GM19324 (cell line): ENCODE measurements at regions not wholly inside any gene's neighbourhood (a gene's known extent, or its start where the extent isn't known, plus 50 kb on each side); places are given as distances from the start of the nearest gene placed in this dataset.

Experiments used
- ATAC-seq: cut with Tn5 transposase; IDR thresholded peaks from one replicate; pipeline ENCODE4 v1.9.1; 2021; ENCODE audit warnings: mild to moderate bottlenecking, moderate library complexity; ENCODE audit not compliant: unreplicated experiment, low FRiP score

DNA sequence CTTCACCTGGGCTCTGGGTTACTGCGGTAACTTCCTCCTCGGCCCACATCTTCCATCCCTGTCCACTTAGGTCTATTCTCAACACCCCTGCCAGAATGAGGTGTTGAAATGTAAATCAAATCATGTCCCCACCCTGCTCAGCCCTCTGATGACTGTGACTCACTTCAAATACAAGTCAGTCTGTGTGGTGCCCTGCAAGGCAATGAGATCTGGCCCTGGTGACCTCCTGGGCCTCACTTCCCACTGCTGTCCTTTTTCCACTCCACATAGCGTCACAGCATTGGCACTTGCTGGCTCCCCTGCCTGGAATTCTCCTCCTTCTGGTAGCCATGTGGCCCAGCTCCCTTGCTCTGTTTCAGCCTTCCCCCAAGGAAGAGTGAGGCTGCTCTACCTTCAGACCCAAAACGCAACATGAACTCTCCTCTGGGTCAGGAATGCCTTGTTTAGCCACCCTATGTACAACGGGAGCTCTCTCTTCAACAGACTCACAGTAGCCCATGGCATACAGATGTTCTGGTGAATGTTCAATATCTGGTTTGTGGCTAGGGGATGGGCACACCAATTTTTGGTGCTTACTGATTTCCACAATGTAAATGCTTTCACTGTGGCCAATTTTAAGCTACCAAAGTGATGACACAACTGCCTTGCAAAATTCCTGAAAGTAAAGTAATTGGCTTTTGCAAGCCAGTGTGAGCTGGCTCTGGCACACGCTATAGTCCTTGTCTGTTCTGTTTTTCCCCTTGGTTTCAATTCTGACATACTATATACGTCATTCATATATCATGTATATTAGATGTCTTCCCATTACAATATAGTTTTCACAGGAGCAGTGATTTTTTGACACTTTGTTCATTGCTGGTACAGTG lies 550.3 kb upstream of the HS6ST1 start:
- no peak for ATAC-seq

DNA sequence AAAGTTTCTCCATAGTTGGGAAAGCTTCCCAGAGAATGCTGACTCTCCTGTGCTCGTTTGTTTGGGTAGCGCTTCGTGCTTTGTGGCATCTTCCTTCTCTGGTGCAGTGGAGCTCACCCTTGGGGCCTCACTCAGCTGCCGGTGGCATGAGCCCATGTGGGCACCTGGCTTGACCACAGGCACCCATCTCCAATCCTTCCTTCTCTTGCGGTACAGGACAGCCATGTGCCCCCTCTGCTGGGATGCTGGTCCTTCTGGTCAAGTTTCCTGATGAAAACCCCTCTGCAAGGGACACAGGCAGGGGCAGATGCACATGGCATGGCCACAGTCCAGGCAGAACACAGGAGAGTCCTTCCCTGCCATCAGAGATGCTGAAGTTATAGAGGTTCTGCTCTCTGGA lies 555.9 kb upstream of the HS6ST1 start:
- no peak for ATAC-seq

DNA sequence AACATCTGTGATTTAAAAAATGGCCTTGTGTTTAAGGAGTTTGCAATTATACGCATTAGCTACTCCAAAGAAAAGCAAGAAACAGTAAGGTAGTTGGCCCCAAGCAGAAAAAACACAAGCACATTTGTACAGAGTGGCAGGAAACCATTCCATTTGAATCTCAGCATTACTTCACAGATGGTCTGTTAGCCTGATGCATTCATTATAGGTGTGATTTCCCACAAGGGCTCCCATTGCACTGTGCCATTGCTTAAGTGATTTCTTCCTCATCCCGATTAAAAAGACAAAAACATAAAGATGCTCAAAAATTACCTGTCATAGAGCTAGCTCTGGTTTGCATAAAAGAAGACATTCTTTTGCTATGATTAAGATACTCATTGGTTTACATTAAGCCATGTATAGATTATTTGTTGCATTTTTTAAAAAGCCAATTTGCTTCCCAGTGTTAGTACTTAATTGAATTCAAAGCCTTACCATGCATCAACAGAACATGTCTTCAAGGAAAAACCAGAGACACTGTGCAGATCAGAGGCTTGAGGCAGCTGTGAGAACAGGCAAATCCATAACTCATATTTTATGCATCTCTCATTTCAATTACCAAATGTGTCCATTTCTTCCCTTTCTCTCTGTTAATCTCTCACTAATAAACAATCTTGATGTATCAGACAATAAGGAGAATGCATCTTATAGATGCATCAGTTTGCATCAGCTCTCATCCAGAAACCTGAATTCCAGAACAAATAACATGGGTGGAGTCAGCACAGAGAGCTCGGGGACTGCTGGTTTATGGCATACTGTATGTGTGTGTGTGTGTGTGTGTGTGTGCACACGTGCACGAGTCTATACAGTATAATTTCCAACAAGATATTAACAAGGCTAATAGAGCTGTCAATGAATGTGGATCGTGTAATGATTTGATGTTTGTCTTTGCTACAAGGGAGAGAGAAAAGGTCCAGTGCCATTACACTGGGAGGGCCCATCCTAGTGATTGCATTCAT lies 558.6 kb upstream of the HS6ST1 start:
- no peak for ATAC-seq

DNA sequence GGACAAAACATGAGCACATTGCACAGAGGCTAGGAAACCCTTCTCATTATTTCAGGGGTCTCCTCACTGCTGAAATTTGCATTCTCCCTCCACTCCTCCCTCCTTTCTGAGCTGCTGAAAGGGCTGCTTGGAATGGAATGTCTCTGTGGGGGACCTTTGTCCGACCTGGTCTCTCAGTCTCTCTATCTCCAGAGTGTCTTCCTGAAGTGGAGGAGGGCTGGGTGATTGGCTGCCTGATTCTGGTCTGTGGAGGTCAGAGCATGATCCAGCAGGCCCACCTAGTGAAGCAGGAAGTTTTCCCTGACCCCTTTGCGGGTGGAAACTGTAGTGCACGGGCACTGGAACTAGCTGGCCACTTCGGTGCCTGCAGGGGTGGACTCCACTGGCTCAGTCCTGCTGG lies 560.5 kb upstream of the HS6ST1 start:
- ATAC-seq = no peak

DNA sequence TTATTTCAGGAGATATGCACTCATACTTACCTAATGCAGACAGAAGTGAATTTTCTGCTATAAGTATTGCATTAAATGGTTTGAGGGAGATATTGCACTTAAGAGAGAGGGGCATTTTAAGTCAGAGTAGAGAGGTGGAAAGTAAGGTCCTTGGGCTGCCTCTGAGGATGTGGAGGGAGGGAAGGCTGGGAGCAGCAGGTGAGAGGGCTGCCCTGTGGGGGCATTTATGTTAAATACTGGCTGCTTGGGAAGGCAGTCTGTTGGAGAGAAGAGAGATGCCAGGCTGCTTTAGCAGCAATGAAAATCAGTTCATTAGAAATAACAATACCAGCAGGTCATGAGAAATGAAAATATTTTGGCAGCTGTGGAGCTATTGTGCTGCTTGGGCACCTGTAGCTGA lies 576.2 kb upstream of the HS6ST1 start:
- ATAC-seq = no peak

DNA sequence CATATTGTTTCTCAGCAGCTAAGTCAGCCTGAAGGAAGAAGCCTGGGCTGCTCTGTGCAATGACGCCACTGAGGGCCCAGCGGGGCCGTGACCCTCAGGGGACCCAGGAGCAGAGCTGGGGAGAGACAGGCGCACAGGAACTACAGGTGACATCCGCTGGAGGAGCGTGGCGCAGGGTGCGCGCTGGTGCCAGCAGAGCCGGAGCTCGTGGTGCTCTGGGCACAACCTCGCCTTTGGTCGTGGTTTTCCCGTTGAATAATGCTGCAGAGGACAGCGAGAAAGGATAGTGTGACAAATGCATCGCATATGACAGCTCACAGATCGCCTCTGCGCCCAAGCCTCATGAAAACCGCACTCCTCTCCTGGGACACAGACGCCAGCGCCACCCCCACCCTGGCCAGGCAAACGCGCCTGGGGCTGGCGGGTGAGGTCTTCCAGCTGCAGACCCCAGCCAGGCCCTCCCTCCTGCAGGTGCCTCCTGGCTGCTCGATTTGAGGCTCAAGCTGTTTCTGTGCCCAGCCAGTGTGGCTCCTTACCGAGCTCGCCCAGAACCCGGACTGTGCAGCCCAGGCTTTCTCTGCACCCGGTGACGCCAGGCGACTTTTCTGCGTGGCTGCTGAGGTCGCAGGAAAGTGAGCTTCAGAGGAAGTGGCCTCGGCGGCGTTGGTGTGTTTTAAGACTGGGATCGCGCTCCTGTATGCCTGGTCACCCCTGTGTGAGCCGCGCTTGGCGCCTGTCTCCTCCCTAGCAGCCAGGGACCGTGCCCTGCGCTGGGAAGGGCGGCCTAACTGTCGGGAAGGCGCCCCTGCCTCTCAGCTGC lies 583.1 kb upstream of the HS6ST1 start:
- ATAC-seq = no peak

DNA sequence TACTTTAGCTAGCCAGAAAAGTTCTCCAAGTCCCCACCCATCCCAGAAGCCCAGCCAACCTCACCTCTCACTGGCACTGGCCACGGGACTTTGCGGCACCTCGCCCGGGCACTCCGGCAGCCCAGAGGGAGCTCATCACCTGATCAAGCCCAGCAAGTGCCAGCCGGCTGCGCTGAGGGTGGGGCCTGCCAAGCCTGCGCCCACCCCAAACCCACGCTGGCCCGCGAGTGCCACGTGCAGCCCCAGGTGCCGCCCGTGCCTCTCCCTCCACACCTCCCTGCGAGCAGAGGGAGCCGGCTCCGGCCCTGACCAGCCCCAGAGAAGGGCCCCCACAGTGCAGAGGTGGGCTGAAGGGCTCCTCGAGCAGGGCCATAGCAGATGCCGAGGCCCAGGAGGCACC lies 585.0 kb upstream of the HS6ST1 start:
- ATAC-seq = no peak

DNA sequence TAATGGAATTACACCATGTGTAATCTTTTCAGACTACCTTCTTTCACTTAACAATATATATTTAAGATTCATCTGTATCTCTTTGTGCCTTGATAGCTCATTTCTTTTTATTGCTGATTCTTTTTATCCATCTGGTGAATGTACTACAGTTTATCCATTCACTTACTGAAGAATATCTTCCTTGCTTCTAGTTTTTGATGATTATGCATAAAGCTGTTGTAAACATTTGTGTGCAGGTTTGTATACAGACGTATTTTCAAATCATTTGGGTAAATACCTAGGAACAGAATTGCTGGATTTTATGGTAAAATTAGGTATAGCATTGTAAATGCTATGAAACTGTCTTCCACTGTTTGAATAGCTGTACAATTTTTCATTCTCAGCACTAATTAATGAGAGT lies 592.6 kb upstream of the HS6ST1 start:
- ATAC-seq = no peak

DNA sequence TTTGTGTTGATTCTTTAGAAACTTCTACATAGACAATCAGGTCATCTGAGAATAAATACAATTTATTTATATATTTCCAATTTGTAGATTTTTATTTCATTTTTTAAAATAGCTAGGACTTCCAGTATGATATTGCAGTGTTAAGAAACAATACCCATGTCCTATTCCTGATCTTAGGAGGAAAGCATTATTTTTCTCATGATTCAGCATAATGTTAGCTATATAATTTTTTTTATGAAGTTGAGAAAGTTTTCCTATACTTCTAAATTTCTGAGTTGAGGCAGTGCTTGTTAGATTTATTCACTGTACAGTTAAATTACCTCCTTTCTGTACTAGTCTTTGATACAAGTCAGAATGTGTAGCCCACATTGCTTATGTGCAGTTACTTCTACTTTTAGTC lies 595.7 kb upstream of the HS6ST1 start:
- no peak for ATAC-seq

DNA sequence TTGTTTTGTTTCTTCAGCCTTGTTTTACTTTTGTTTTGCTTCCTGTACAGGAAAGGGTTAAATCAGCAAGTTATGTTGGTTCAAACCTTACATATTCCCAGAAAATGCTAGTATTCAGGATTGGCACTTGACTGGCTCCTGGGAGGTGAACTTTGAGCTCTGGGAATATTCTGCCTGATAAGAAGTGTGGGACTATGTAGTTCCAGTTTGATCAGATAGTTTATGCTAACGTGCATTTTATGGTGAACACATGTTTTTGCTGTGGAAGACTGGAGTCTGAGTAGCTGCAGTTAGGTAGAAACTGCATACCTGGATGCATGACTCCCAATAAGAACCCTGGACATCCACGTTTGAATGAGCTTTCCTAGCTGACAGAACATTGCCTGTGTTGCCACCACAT lies 603.1 kb upstream of the HS6ST1 start:
- ATAC-seq = no peak

DNA sequence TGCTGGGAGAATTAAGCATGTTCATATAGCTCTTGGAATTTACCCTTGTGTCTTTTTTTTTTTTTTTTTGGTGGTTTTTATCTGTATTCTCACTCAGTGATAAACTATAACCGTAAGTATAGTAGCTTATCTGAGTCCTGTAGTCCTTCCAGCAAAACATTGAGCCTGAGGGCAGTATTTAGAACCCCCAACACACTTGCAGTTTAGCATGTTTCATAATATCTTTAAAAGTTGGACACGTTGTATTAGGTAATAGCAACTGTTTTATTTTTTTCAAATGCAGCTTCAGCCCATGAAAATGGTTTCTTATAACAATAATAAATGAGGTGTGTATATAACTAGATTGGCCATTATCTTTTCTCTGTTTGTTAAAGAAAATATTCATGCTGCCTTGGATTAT lies 603.5 kb upstream of the HS6ST1 start:
- no peak for ATAC-seq

DNA sequence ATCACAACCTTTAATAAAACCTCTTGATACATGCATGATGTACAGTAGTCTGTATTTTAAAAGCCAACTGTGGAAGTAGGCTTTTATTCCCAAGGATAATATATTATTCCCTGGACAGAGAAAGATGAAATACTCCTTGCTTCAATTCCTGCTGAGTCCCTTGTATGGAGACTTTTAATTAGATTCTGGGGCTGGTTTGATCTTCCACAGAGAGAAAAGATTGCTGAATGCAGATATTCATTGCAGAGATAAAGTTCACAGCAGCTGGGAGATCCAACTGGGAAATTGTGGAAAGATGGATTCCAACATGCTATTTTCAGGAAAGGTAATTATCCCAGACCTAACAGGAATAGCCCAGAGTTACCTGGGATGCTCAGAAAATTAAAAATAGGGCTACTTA lies 607.0 kb upstream of the HS6ST1 start:
- no peak for ATAC-seq

DNA sequence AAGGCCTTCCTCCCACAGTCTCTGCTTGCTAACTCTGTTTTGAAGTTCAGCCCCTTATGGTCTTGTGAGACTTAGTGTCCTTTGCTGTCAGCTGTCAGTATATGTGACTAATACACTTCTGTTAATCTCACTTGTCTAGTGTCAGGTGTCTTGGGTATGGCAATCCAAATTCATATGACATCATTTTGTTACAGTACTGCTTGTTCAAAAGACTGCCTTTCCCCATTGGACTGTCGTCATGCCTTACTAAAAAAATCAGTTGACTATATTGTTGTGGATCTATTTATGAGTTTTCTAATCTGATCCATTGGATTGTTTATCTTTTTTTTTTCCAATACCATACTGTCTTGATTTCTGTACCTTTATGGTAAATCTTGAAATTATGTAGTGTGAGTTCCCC lies 611.4 kb upstream of the HS6ST1 start:
- ATAC-seq = no peak

DNA sequence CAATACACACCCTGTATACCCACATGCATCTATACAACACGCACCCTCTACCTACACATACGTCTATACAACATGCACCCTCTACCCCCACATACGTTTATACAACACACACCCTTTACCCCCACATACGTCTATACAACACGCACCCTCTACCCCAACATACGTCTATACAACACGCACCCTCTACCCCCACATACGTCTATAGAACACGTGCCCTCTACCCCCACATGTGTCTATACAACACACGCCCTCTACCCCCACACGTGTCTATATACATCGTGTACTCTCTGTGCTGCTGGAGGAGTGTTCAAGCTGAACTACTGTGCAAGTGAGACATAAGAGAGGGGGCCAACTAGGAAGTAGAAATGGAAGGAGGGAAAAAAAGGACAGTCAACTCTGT lies 621.7 kb upstream of the HS6ST1 start:
- no peak for ATAC-seq

DNA sequence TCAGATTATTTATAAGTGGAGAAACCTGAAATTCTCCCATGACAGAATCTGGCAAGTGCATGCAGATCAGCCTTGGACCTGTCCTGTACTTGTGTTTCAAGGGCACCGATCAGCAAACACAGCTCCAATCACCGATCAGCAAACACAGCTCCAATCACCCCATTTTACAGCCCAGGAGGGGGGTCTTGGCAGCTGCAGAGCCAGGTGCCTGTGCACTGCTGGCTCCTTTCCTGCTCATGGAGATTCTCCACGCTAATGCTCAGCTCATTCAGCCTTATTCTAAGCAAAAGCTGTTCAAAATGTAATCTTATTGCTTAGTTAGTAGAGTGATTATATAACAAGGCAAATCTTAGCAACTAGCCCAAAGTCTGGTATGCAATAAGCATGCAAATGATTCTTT lies 623.1 kb upstream of the HS6ST1 start:
- no peak for ATAC-seq

DNA sequence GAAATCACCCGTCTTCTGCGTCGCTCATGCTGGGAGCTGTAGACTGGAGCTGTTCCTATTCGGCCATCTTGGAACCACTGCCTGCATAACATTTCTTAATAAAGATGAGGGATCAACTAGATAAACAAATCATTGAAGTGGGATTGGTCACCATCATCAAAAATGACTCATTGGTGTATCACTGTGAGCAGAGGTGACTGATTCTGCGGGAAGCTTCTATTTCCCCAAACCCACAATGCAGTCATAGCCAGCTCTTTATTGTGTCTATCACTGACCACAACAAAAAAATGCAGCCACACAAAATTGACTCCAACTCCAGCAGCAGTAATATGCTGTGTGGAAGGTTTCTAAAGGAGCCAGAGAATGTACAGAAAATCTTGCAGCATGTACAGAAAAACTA lies 630.7 kb upstream of the HS6ST1 start:
- no peak for ATAC-seq

DNA sequence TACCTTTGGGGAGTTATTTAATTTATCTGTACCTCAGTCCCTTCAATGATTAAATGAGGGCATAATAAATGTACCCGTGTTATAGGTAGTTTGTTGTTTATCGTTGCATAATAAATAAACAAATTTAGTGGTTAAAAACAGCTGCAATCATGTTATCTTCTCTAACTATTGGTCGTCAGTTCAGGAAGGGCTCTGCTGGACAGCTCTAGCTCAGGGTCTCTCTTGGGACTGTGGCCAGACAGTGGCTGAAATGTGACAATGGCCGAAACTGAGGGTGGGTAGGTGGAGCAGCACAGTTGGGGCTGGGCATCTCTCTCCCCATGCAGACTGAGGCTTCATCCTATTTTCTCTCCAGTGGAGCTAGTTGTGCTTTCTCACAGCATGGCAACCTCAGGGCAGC lies 632.1 kb upstream of the HS6ST1 start:
- no peak for ATAC-seq

DNA sequence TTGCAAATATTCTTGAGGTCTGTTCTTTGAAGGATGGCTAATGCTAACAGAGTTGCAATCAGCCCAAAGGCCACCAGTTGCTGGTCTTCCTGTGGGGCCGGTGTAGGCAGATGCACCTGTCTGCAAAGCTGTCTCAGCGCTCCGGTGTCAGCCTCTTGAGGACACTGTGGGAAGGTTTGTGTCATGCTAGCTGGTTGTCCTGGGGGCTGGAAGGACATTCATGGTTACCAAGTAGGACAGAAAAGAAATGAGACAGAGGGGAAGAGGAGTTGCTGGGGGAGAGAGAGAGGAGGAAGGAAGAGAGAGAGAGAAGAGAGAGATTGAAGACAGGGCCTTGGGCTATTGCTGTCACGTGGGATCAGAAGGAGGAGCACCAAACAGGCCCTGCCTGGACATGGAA lies 639.6 kb upstream of the HS6ST1 start:
- no peak for ATAC-seq

DNA sequence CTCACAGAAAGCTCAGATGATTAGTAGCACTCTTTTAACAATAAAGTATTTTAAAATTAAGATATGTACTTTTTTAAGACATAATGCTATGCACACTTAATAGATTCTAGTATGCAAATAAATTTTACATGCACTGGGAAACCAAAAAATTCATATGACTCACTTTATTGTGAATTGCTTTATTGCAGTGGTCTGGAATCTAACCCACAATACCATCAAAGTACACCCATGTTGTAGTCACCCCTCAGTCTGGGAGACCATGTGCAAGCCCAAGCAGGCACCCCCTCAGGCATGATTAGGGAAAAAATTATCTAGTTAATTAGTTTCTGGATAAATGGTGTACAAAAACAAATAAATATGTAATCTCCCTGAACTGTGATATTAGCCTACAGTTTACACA lies 649.0 kb upstream of the HS6ST1 start:
- ATAC-seq = no peak

DNA sequence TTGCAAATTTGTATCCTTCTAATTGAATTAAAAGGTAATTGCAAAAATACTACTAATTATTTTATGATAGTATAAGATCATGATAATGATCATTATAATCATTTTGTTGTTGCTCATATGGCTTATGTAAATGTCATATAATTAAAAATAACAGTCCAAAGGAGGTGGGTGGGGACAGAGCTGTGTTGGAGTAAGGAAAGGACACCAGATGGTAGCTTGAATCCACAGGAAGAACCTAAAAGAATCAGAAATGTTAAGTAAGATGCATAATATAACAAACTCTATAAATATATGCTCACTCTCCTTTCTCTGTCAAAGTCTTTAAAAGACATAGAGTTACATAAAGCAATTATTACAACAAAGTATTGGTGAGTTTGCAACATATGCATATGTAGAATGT lies 650.7 kb upstream of the HS6ST1 start:
- no peak for ATAC-seq
